ENCODE measurements at regions not wholly inside any gene's neighbourhood (a gene's known extent, or its start where the extent isn't known, plus 50 kb on each side); places are given as distances from the start of the nearest gene placed in this dataset.

DNA sequence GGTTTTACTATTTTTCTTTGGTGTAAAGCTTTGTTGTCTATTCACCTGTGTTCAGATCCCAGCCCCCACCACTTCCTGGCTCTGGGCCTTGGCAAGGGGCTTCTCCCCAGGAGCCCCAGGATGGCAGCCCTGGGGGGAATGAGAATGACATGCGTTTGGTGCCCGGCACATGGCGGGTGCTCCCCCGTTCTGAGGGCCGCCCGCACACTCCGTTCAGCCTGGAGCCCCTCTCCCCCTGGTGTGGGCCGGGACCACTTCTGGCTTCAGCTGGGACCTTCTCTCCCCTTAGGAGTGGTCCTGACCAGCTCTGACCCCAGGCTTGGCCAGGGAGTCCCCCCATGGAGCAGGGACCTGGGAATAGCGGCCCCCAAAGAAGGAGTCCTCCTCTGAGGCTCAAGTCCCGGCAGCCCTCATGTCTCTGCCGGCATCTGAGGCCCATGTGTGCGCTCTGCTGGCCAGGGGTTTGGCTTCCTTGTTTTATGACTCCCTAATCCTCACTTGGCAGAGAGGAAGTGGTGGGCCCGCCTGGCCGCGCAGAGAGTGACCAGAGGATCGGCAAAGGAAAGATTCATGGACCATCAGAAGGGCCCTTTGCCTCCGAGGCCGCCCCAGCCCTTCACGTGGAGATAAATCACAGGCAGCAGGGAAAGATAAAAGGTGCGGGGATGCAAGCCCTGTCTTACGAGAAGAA lies 57.0 kb upstream of the LMX1B start:
- no peak for DNase-seq

DNA sequence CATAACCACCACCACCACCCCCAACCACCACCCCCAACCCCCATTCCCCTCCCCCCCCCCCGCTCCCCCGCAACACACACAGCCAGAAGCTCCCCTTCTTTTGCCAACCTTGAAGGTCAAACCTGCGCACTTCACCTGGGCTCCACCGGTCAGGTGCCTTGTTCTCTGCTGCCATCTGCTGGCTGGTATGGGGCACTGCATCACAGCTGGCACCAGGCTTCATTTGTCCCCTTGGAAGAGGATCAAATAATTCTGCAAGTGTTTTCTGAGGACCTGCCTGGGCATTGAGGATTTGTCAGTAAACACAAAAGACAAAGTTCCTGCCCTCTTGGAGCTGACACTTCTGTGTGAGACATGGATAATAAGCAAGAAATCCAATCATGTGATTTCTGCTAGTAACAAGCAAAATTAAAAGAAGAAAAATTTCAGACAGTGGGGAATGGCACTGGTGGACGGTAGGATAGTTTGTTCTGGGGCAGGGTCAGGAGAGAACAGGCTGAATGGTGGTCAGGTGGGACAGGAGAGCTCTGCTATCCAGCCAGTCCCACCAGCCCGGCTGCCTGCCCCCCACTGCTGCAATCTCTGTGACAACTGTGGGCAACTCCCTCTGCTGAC lies 55.6 kb upstream of the LMX1B start:
- peak; percentile 54 for DNase-seq

DNA sequence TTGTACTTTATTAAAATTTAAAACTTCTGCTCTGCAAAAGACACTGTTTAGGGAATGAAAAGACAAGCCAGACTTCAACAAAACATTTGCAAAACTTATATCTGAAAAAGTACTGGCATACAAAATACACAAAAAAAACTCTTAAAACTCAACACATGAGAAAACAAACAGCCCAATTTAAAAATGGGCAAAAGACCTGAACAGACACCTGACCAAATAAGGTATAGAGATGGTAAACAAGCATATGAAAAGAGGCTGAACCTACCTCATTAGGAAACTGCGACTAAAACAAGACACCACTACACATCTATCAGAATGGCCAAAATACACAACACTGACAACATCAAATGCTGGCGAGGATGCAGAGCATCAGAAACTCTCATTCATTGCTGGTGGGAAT lies 54.4 kb upstream of the LMX1B start:
- no peak for DNase-seq

GRCh38 chr9:126561582-126561981 lies 52.1 kb upstream of the LMX1B start:
- DNase-seq, result no peak

DNA sequence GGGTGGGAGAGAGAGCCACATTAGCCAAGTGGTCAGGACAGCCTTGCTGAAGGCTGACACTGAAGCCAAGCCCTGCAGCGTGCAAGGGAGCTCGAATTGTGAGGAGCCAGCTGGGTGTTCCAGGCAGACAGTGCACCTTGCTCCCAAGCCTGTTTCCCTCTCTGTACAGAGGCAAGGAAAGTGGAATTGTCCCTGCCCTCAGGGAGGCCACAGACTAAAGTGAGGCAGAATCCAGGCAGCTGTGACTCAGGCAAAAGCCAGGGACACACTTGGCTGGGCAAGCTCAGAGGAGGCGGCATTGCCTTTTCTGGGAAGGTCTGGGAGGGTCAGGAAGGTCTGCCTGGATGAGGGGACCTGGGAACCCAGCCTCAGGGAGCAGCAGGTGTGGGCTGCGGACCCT lies 50.2 kb upstream of the LMX1B start:
- DNase-seq, result no peak
